Tibial nerve (tissue), 3 donors: ENCODE measurements at regions not wholly inside any gene's neighbourhood (a gene's known extent, or its start where the extent isn't known, plus 50 kb on each side); places are given as distances from the start of the nearest gene placed in this dataset.
"Not testable (repeated sequence)": the region's sequence is repeated elsewhere in the genome, so short reads cannot be mapped to it uniquely, and the experiment has no call there.

Experiments
- CTCF ChIP-seq, 5 experiments: fragments of 200-600 bp in 3 of 5; fragments of 450-650 bp in 2 of 5; sonication (generic) in 3 of 5; IDR thresholded peaks; one replicate each; pipeline ENCODE4 v1.5.1; 2016 to 2019; ENCODE audit warnings: antibody characterized with exemption in 5 of 5, mild to moderate bottlenecking in 3 of 5, moderate library complexity in 2 of 5
- POLR2A ChIP-seq, 2 donors: fragments of 450-650 bp; IDR thresholded peaks; one replicate each; pipeline ENCODE4 v1.6.1; 2017; ENCODE audit warnings: antibody characterized with exemption in 2 of 2, mild to moderate bottlenecking in 2 of 2, moderate library complexity in 2 of 2

- not testable (repeated sequence) for TF ChIP-seq CTCF, POLR2A (IDR thresholded peaks at IDR 0.05)
Measured at GRCh38 chr4:20149143-20149542, 102.6 kb upstream of the SLIT2 start.
